ENCODE measurements at regions not wholly inside any gene's neighbourhood (a gene's known extent, or its start where the extent isn't known, plus 50 kb on each side); places are given as distances from the start of the nearest gene placed in this dataset.

DNA sequence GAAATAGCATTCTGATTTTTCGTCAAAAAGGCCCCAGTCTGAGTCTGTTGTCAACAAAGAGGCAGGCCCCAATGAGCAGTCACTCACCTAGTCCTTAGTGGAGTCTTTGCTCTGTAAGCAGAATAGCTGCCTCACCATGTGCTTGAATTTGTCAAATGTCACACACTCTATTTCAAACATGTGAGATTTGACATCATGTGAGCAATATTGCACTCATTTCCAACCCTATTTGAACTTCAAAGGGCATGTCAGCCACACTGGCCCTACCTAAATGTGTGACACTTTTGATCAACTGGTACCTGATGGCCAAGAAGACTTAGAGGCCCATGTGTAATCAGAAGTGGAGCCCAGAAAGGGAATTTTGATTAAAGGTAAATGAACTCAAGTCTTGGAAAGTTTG, 59.4 kb upstream of the PLAC1 start:
- no peak for DNase-seq (ENCODE audit: low spot score)

GRCh38 chrX:134716620-134717012, 58.3 kb upstream of the PLAC1 start:
- no peak for DNase-seq (ENCODE audit: low spot score)

GRCh38 chrX:134715930-134716619, 57.8 kb upstream of the PLAC1 start:
- DNase-seq (ENCODE audit: low spot score), result no peak

DNA sequence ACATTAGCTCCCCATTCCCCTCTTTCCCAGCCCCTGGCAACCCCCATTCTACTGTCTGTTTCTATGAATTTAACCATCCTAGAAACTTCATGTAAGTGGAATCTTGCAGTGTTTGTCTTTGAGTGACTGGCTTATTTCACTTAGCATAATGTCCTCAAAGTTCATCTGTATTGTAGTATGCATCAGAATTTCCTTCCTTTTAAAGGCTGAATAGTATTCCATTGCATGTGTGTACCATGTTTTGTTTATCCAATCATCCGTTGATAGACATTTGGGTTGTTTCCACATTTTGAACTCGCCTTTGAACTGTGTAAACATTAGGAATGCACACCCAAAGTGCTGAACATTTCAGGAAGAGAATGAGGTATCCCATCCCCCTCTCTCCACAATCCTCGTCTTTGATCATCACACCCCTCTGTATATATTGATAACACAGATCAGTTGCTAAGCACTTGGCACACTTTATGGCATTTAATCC, 56.4 kb upstream of the PLAC1 start:
- DNase-seq (ENCODE audit: low spot score), result no peak

- no peak for DNase-seq (ENCODE audit: low spot score)
Measured at GRCh38 chrX:134713618-134714107, 55.4 kb upstream of the PLAC1 start.

DNA sequence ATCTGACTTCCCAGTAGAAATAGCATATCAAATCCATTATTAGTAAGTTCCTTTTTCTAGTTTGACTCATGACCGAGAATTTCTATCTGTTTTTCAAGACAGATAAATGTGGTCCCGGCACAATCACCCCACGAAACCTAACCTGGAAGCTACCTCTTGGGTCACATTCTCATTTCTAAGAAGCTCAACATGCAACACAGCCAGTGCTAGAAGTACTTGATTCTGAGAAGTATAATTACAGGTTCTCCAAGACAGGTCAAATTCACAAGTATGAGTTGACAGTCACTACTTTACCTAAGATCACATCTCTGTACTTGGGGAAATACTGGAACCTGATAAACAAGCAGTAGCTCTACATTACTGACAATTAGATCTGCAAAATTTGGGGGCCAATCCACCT, 54.0 kb upstream of the PLAC1 start:
- DNase-seq (ENCODE audit: low spot score), result no peak

- peak; percentile 67 for DNase-seq (ENCODE audit: low spot score)
Measured at GRCh38 chrX:134711135-134711921, 53.1 kb upstream of the PLAC1 start.

All from umbilical cord (tissue), 1 donor.